GM10266 (cell line): ENCODE measurements at regions not wholly inside any gene's neighbourhood (a gene's known extent, or its start where the extent isn't known, plus 50 kb on each side); places are given as distances from the start of the nearest gene placed in this dataset.

Experiments used
- DNase-seq: peaks from one replicate; pipeline ENCODE4 v3.0.0; 2012; ENCODE audit errors: extremely low spot score
- TF ChIP-seq, protein P1 (sequence below): IDR thresholded peaks from 2 replicates; pipeline ENCODE4 v1.5.1; 2012; ENCODE audit warnings: mild to moderate bottlenecking, low read depth; ENCODE audit not compliant: control insufficient read depth, insufficient read depth; ENCODE audit errors: missing control alignments

DNA sequence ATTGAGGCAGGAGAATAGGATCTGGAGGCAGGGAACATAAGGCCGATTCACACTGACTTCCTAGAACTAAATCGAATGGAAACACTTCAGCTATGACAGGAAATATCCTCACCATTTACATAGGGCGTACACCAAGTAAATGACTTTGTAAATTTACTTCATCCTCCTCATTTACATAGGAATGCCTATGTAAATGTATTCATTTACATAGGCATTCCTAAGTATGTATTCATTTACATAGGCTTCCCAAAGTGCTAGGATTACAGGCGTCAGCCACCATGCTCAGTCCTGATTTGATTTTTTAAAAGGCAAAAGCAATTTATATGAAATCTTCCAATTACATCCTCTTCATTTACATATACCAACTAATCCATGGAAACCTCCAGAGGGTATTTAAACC, 133.1 kb upstream of the RFC3 start:
- no peak for DNase-seq
- TF ChIP-seq, protein P1, sequence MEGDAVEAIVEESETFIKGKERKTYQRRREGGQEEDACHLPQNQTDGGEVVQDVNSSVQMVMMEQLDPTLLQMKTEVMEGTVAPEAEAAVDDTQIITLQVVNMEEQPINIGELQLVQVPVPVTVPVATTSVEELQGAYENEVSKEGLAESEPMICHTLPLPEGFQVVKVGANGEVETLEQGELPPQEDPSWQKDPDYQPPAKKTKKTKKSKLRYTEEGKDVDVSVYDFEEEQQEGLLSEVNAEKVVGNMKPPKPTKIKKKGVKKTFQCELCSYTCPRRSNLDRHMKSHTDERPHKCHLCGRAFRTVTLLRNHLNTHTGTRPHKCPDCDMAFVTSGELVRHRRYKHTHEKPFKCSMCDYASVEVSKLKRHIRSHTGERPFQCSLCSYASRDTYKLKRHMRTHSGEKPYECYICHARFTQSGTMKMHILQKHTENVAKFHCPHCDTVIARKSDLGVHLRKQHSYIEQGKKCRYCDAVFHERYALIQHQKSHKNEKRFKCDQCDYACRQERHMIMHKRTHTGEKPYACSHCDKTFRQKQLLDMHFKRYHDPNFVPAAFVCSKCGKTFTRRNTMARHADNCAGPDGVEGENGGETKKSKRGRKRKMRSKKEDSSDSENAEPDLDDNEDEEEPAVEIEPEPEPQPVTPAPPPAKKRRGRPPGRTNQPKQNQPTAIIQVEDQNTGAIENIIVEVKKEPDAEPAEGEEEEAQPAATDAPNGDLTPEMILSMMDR, result no peak

- TF ChIP-seq, protein P1, result no peak
- no peak for DNase-seq
These were observed 131.0 kb upstream of the RFC3 start for GRCh38 chr13:33686772-33687480.

- no peak for DNase-seq
- TF ChIP-seq, protein P1, result no peak
These were observed 127.6 kb upstream of the RFC3 start for GRCh38 chr13:33690354-33690753.

DNA sequence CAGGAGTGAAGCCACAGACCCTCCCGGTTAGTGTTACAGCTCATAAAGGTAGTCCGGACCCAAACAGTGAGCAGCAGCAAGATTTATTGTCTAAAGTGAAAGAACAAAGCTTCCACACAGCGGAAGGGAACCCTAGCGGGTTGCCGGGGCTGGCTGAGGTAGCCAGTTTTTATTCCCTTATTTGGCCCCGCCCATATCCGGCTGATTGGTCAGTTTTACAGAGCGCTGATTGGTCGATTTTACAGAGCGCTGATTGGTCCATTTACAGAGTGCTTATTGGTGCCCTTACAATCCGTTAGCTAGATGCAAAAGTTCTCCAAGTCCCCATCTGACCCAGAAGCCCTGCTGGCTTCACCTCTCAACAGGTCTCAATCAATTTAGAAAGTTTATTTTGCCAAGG, 126.0 kb upstream of the RFC3 start:
- TF ChIP-seq, protein P1, result no peak
- DNase-seq, result no peak

GRCh38 chr13:33692531-33692930, 125.4 kb upstream of the RFC3 start:
- TF ChIP-seq, protein P1, result no peak
- DNase-seq, result no peak

DNA sequence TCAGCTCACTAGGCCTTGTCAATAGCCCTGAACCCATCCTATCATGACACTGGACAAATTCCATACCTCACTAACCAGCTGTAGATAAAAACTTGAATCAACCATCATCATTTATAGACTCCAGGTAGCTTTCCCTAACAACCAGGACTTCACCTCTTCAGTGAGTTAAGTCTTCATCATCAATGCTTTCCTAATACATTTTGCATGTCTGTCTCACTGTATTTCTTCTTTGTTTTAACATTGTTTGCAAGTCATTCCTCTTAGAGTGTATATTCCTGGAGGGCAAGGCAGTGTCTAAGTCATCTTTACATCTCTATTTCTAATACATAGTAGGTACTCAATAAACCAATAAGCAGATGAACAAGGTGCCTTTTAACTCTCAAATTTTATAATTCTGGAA, 123.4 kb upstream of the RFC3 start:
- TF ChIP-seq, protein P1, result no peak

DNA sequence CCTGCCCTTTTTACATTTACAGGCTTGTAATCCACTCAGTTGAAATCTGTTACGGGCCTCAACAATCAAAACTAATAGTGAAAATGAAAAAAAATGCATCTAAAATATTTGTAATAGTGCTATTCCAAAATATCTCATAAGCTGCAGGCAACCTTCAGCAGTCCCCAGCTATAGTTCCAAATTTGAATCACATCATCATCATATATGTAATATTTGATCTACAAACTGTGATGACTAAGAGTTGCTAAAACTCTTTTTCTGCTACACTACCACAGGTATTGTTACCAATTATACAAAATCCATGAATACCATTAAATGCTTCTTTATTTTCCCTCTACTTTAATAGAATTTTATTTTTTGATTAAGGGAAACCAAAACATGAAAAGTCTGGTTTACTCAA, 121.4 kb upstream of the RFC3 start:
- no peak for DNase-seq
- TF ChIP-seq, protein P1, result no peak

More for the DNA sequence above, 123.4 kb upstream of the RFC3 start:
- no peak for DNase-seq
